HepG2 (cell line): ENCODE measurements at regions not wholly inside any gene's neighbourhood (a gene's known extent, or its start where the extent isn't known, plus 50 kb on each side); places are given as distances from the start of the nearest gene placed in this dataset.
A peak's percentile ranks its signal among the peaks of the same experiment; 100 is the strongest.

Source experiments
- CBFB ChIP-seq: sonication (generic); formaldehyde crosslinking; IDR thresholded peaks from 2 replicates; pipeline ENCODE4 v1.4.0; 2020; ENCODE audit warnings: missing genetic modification reagents
- HNF4G ChIP-seq, 2 experiments: sonication (generic) in 1 of 2; formaldehyde crosslinking in 1 of 2; IDR thresholded peaks; 2 replicates each; pipeline versions ENCODE4 v1.4.0 to v1.6.1; 2011 to 2020; ENCODE audit warnings: borderline replicate concordance in 2 of 2, low read depth in 2 of 2, mild to moderate bottlenecking in 2 of 2, low read length in 1 of 2, missing genetic modification reagents in 1 of 2, moderate library complexity in 1 of 2
- TARDBP ChIP-seq: sonication (generic); formaldehyde crosslinking; IDR thresholded peaks from 2 replicates; pipeline ENCODE4 v1.8.0; 2022; ENCODE audit warnings: mild to moderate bottlenecking, missing genetic modification reagents
- THAP11 ChIP-seq: IDR thresholded peaks from 2 replicates; pipeline ENCODE4 v1.6.1; 2016; ENCODE audit warnings: missing biosample characterization, missing genetic modification reagents
- TOE1 ChIP-seq: sonication (generic); formaldehyde crosslinking; IDR thresholded peaks from 2 replicates; pipeline ENCODE4 v1.4.0; 2020; ENCODE audit warnings: mild to moderate bottlenecking, missing genetic modification reagents
- TOPORS ChIP-seq: sonication (generic); formaldehyde crosslinking; IDR thresholded peaks from 2 replicates; pipeline ENCODE4 v1.8.0; 2023; ENCODE audit warnings: mild to moderate bottlenecking, missing genetic modification reagents
- ZBTB21 ChIP-seq: sonication (generic); formaldehyde crosslinking; IDR thresholded peaks from 2 replicates; pipeline ENCODE4 v1.4.0; 2020; ENCODE audit warnings: missing genetic modification reagents
- ZNF160 ChIP-seq: sonication (generic); formaldehyde crosslinking; IDR thresholded peaks from 2 replicates; pipeline ENCODE4 v1.8.0; 2022; ENCODE audit warnings: mild to moderate bottlenecking, inconsistent platforms, missing genetic modification reagents
- ZNF232 ChIP-seq: sonication (generic); formaldehyde crosslinking; IDR thresholded peaks from 2 replicates; pipeline ENCODE4 v1.4.0; 2020; ENCODE audit warnings: missing genetic modification reagents, borderline replicate concordance
- ZNF264 ChIP-seq: sonication (generic); formaldehyde crosslinking; IDR thresholded peaks from 2 replicates; pipeline ENCODE4 v1.4.0; 2020; ENCODE audit warnings: missing genetic modification reagents
- ZNF570 ChIP-seq: sonication (generic); formaldehyde crosslinking; IDR thresholded peaks from 2 replicates; pipeline ENCODE4 v1.4.0; 2020; ENCODE audit warnings: mild to moderate bottlenecking, missing genetic modification reagents, borderline replicate concordance
- ZNF605 ChIP-seq: sonication (generic); formaldehyde crosslinking; IDR thresholded peaks from 2 replicates; pipeline ENCODE4 v1.8.0; 2022; ENCODE audit warnings: mild to moderate bottlenecking, missing genetic modification reagents
- ZNF713 ChIP-seq: sonication (generic); formaldehyde crosslinking; IDR thresholded peaks from 2 replicates; pipeline ENCODE4 v1.4.0; 2020; ENCODE audit warnings: mild to moderate bottlenecking, missing genetic modification reagents
- TF ChIP-seq, protein P1 (sequence below): sonication (generic); formaldehyde crosslinking; IDR thresholded peaks from 2 replicates; pipeline ENCODE4 v1.4.0; 2020; ENCODE audit warnings: missing genetic modification reagents, borderline replicate concordance
- TF ChIP-seq, protein P2 (sequence below): IDR thresholded peaks from 2 replicates; pipeline ENCODE4 v1.6.1; 2016; ENCODE audit warnings: low read depth, control low read depth
- TF ChIP-seq, protein P3 (sequence below): sonication (generic); formaldehyde crosslinking; IDR thresholded peaks from 2 replicates; pipeline ENCODE4 v1.5.1; 2020; ENCODE audit warnings: mild to moderate bottlenecking, missing genetic modification reagents, moderate library complexity
- TF ChIP-seq, protein P4 (sequence below): sonication (generic); formaldehyde crosslinking; IDR thresholded peaks from 2 replicates; pipeline ENCODE4 v1.5.0; 2020; ENCODE audit warnings: mild to moderate bottlenecking, missing genetic modification reagents, borderline replicate concordance

DNA sequence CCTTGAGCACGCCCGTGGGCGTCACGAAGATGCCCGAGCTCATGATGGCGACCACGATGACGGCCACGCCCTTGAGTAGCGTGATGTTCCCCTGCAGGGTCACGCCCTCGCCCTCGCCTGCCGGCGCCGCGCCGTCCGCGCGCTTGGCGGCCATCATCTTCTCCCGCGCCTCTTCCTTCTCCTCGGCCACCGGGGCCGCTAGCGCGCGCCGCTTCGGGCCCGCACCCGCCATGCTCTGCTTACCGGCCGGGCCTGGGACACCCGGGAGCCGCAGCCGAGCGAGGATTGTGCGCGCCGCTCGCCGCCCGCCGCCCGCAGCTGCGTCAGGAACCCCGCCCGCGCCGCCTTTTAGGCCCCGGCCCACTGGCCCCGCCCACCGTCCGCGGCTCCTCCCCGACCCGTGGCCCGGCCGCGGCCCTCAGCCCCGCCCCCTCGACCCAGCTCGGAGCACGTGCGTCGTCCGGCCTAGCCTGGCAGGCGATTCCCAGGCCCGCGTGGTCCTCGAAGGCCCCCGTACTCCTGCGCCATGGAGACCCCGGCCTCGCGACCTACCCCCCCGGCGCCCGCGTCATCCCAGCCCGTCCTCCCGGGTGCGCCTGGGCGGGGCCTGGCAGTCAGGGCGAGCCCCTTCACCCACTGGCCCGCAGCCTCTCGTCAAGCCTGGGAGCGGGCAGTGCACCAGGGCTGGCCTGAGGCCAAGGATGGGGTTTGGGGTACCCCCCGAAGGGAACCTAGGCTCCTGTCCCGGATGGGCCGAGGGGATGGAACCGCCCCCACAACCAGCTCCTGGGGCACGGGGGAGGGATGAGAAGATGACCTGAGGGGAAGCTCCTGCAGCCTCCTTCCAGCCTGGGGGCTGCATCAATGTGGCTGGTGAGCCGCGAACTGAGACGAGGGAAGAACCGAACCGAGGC lies 79.0 kb upstream of the METTL9 start (continued):
- TF ChIP-seq, protein P1, sequence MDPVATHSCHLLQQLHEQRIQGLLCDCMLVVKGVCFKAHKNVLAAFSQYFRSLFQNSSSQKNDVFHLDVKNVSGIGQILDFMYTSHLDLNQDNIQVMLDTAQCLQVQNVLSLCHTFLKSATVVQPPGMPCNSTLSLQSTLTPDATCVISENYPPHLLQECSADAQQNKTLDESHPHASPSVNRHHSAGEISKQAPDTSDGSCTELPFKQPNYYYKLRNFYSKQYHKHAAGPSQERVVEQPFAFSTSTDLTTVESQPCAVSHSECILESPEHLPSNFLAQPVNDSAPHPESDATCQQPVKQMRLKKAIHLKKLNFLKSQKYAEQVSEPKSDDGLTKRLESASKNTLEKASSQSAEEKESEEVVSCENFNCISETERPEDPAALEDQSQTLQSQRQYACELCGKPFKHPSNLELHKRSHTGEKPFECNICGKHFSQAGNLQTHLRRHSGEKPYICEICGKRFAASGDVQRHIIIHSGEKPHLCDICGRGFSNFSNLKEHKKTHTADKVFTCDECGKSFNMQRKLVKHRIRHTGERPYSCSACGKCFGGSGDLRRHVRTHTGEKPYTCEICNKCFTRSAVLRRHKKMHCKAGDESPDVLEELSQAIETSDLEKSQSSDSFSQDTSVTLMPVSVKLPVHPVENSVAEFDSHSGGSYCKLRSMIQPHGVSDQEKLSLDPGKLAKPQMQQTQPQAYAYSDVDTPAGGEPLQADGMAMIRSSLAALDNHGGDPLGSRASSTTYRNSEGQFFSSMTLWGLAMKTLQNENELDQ (CRISPR knock-in tag), result peak; percentile 95
- TF ChIP-seq ZBTB21 (CRISPR knock-in tag), result 0 out of 2 replicates have a peak, but pooled peaks have one; percentile 63
- TF ChIP-seq, protein P2, sequence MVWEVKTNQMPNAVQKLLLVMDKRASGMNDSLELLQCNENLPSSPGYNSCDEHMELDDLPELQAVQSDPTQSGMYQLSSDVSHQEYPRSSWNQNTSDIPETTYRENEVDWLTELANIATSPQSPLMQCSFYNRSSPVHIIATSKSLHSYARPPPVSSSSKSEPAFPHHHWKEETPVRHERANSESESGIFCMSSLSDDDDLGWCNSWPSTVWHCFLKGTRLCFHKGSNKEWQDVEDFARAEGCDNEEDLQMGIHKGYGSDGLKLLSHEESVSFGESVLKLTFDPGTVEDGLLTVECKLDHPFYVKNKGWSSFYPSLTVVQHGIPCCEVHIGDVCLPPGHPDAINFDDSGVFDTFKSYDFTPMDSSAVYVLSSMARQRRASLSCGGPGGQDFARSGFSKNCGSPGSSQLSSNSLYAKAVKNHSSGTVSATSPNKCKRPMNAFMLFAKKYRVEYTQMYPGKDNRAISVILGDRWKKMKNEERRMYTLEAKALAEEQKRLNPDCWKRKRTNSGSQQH, result peak; percentile 95; the same call in 1 of the 2 replicates
- peak; percentile 96; the same call in 1 of the 2 replicates for TF ChIP-seq ZNF713 (CRISPR knock-in tag)
- TF ChIP-seq, protein P3, sequence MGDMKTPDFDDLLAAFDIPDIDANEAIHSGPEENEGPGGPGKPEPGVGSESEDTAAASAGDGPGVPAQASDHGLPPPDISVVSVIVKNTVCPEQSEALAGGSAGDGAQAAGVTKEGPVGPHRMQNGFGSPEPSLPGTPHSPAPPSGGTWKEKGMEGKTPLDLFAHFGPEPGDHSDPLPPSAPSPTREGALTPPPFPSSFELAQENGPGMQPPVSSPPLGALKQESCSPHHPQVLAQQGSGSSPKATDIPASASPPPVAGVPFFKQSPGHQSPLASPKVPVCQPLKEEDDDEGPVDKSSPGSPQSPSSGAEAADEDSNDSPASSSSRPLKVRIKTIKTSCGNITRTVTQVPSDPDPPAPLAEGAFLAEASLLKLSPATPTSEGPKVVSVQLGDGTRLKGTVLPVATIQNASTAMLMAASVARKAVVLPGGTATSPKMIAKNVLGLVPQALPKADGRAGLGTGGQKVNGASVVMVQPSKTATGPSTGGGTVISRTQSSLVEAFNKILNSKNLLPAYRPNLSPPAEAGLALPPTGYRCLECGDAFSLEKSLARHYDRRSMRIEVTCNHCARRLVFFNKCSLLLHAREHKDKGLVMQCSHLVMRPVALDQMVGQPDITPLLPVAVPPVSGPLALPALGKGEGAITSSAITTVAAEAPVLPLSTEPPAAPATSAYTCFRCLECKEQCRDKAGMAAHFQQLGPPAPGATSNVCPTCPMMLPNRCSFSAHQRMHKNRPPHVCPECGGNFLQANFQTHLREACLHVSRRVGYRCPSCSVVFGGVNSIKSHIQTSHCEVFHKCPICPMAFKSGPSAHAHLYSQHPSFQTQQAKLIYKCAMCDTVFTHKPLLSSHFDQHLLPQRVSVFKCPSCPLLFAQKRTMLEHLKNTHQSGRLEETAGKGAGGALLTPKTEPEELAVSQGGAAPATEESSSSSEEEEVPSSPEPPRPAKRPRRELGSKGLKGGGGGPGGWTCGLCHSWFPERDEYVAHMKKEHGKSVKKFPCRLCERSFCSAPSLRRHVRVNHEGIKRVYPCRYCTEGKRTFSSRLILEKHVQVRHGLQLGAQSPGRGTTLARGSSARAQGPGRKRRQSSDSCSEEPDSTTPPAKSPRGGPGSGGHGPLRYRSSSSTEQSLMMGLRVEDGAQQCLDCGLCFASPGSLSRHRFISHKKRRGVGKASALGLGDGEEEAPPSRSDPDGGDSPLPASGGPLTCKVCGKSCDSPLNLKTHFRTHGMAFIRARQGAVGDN (CRISPR knock-in tag), result peak; percentile 79
- TF ChIP-seq, protein P4, sequence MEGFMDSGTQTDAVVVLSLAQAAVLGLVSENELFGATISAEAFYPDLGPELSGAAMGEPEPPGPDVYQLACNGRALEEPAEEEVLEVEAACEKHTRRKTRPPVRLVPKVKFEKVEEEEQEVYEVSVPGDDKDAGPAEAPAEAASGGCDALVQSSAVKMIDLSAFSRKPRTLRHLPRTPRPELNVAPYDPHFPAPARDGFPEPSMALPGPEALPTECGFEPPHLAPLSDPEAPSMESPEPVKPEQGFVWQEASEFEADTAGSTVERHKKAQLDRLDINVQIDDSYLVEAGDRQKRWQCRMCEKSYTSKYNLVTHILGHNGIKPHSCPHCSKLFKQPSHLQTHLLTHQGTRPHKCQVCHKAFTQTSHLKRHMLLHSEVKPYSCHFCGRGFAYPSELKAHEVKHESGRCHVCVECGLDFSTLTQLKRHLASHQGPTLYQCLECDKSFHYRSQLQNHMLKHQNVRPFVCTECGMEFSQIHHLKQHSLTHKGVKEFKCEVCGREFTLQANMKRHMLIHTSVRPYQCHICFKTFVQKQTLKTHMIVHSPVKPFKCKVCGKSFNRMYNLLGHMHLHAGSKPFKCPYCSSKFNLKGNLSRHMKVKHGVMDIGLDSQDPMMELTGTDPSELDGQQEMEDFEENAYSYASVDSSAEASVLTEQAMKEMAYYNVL, result peak; percentile 96
- peak; percentile 99 for TF ChIP-seq ZNF232 (CRISPR knock-in tag)
- TF ChIP-seq ZNF160 (CRISPR knock-in tag), result peak; percentile 98
- TF ChIP-seq ZNF605 (CRISPR knock-in tag), result peak; percentile 93
- peak; percentile 92 for TF ChIP-seq ZNF264
- TF ChIP-seq TARDBP (CRISPR knock-in tag), result peak; percentile 90
- peak; percentile 92 for TF ChIP-seq THAP11 (CRISPR knock-in tag)
- TF ChIP-seq HNF4G (IDR thresholded peaks at IDR 0.05; ENCODE audit: borderline replicate concordance, low read depth, low read length), result peak; percentile 17; the same call in 1 of the 2 replicates
- TF ChIP-seq HNF4G (CRISPR knock-in tag; IDR thresholded peaks at IDR 0.05; ENCODE audit: borderline replicate concordance, low read depth), result peak; percentile 93
- peak; percentile 96; the same call in 1 of the 2 replicates for TF ChIP-seq TOE1 (CRISPR knock-in tag)
- TF ChIP-seq CBFB, result peak; percentile 95
- TF ChIP-seq TOPORS (CRISPR knock-in tag), result peak; percentile 99
- peak; percentile 88; the same call in 1 of the 2 replicates for TF ChIP-seq ZNF570 (CRISPR knock-in tag)
